Astrocyte (in vitro differentiated cells and primary cell): ENCODE measurements at regions not wholly inside any gene's neighbourhood (a gene's known extent, or its start where the extent isn't known, plus 50 kb on each side); places are given as distances from the start of the nearest gene placed in this dataset.

Experiments
- DNase-seq: peaks from one replicate; pipeline ENCODE4 v3.0.0-alpha.2; 2010; ENCODE audit warnings: low read depth
- FAIRE-seq: peaks from 2 replicates; lab custom pipeline; 2011; peaks lifted over from hg19 to GRCh38; lab: Jason Lieb, UNC
- H2AFZ ChIP-seq: 2 replicates; pipeline ENCODE4 v1.6.0; 2012; ENCODE audit warnings: low read depth, low read length, inconsistent platforms
- H3K27ac ChIP-seq: 2 replicates; pipeline ENCODE4 v1.5.1; 2011; ENCODE audit warnings: low read depth, low read length, inconsistent platforms
- H3K27me3 ChIP-seq: 2 replicates; pipeline ENCODE4 v1.6.0; 2011; ENCODE audit warnings: low read length, inconsistent platforms; ENCODE audit not compliant: insufficient read depth
- H3K36me3 ChIP-seq: 2 replicates; pipeline ENCODE4 v1.5.1; 2011; ENCODE audit warnings: low read length, inconsistent platforms; ENCODE audit not compliant: insufficient read depth
- H3K4me1 ChIP-seq: 2 replicates; pipeline ENCODE4 v1.5.1; 2011; ENCODE audit warnings: low read length, inconsistent platforms; ENCODE audit not compliant: insufficient read depth
- H3K4me2 ChIP-seq: 2 replicates; pipeline ENCODE4 v1.6.0; 2012; ENCODE audit warnings: low read length, inconsistent platforms
- H3K4me3 ChIP-seq: 2 replicates; pipeline ENCODE4 v1.5.1; 2011; ENCODE audit warnings: low read depth, mild to moderate bottlenecking, low read length, inconsistent platforms; ENCODE audit not compliant: insufficient read depth
- H3K79me2 ChIP-seq: 2 replicates; pipeline ENCODE4 v1.6.0; 2012; ENCODE audit warnings: mild to moderate bottlenecking, low read length, inconsistent platforms; ENCODE audit not compliant: insufficient read depth
- H3K9ac ChIP-seq: 2 replicates; pipeline ENCODE4 v1.6.0; 2012; ENCODE audit warnings: mild to moderate bottlenecking, low read length, inconsistent platforms
- H3K9me3 ChIP-seq: 2 replicates; pipeline ENCODE4 v1.5.1; 2012; ENCODE audit warnings: low read depth, mild to moderate bottlenecking, low read length, inconsistent platforms; ENCODE audit not compliant: insufficient read depth
- H4K20me1 ChIP-seq: 2 replicates; pipeline ENCODE4 v1.6.0; 2012; ENCODE audit warnings: low read length, inconsistent platforms; ENCODE audit not compliant: insufficient read depth
- H3K27ac Mint-ChIP-seq: one replicate; pipeline ENCODE4 v1.8.0; 2021; ENCODE audit warnings: mild to moderate bottlenecking, mixed read lengths; ENCODE audit not compliant: unreplicated experiment
- H3K27me3 Mint-ChIP-seq: one replicate; pipeline ENCODE4 v1.8.0; 2021; ENCODE audit warnings: low read depth, mixed read lengths; ENCODE audit not compliant: unreplicated experiment
- H3K36me3 Mint-ChIP-seq: one replicate; pipeline ENCODE4 v1.8.0; 2021; ENCODE audit warnings: low read depth, mixed read lengths; ENCODE audit not compliant: unreplicated experiment
- H3K4me1 Mint-ChIP-seq: one replicate; pipeline ENCODE4 v1.8.0; 2021; ENCODE audit warnings: low read depth, mixed read lengths; ENCODE audit not compliant: unreplicated experiment
- H3K4me3 Mint-ChIP-seq: one replicate; pipeline ENCODE4 v1.8.0; 2021; ENCODE audit warnings: mild to moderate bottlenecking, moderate library complexity, mixed read lengths; ENCODE audit not compliant: unreplicated experiment
- H3K9me3 Mint-ChIP-seq: one replicate; pipeline ENCODE4 v1.8.0; 2021; ENCODE audit warnings: mild to moderate bottlenecking, mixed read lengths; ENCODE audit not compliant: unreplicated experiment
- EZH2 ChIP-seq: IDR thresholded peaks from 2 replicates; pipeline ENCODE4 v1.6.1; 2012; ENCODE audit warnings: mild to moderate bottlenecking, low read length, inconsistent platforms; ENCODE audit not compliant: insufficient read depth
- TF ChIP-seq, protein P1 (sequence below): IDR thresholded peaks from 2 replicates; pipeline ENCODE4 v1.5.1; 2011; ENCODE audit warnings: low read depth, mild to moderate bottlenecking, inconsistent platforms, low read length, moderate library complexity; ENCODE audit not compliant: insufficient read depth

GRCh38 chr10:3325954-3326750 is 153.6 kb upstream of the PITRM1 start:
- H3K27me3 Mint-ChIP-seq = no peaks in the 10 kb centered on the region
- peaks cover 3% of the 10 kb centered on the region for H3K9me3 Mint-ChIP-seq
- Histone ChIP-seq H3K4me2 (no peak overlapping the region), H4K20me1 (no peaks in the 10 kb centered on the region), H3K27me3 (no peaks in the 10 kb centered on the region), H3K4me3 (no peak overlapping the region), H3K4me1 (peaks cover 8% of the 10 kb centered on the region), H3K36me3 (no peaks in the 10 kb centered on the region), H3K79me2 (no peaks in the 10 kb centered on the region), H3K9ac (no peak overlapping the region), H2AFZ (no peak overlapping the region), H3K27ac (no peak overlapping the region), H3K9me3 (no peaks in the 10 kb centered on the region)
- no peaks in the 10 kb centered on the region for H3K36me3 Mint-ChIP-seq
- no peak overlapping the region for H3K27ac Mint-ChIP-seq
- FAIRE-seq = no peak
- no peak for DNase-seq
- no peak for TF ChIP-seq EZH2
- TF ChIP-seq, protein P1, sequence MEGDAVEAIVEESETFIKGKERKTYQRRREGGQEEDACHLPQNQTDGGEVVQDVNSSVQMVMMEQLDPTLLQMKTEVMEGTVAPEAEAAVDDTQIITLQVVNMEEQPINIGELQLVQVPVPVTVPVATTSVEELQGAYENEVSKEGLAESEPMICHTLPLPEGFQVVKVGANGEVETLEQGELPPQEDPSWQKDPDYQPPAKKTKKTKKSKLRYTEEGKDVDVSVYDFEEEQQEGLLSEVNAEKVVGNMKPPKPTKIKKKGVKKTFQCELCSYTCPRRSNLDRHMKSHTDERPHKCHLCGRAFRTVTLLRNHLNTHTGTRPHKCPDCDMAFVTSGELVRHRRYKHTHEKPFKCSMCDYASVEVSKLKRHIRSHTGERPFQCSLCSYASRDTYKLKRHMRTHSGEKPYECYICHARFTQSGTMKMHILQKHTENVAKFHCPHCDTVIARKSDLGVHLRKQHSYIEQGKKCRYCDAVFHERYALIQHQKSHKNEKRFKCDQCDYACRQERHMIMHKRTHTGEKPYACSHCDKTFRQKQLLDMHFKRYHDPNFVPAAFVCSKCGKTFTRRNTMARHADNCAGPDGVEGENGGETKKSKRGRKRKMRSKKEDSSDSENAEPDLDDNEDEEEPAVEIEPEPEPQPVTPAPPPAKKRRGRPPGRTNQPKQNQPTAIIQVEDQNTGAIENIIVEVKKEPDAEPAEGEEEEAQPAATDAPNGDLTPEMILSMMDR = no peak
- no peak overlapping the region for H3K4me3 Mint-ChIP-seq
- H3K4me1 Mint-ChIP-seq = peaks cover 9% of the 10 kb centered on the region

- no peak overlapping the region for H3K27ac ChIP-seq
- no peaks in the 10 kb centered on the region for H3K36me3 Mint-ChIP-seq
- no peak overlapping the region for H3K27ac Mint-ChIP-seq
- no peak for FAIRE-seq
- no peak for DNase-seq
- no peak overlapping the region for H2AFZ ChIP-seq
- no peak overlapping the region for H3K4me3 Mint-ChIP-seq
- H3K4me1 Mint-ChIP-seq = no peaks in the 10 kb centered on the region
- H3K27me3 ChIP-seq = no peaks in the 10 kb centered on the region
- H3K27me3 Mint-ChIP-seq = no peaks in the 10 kb centered on the region
- TF ChIP-seq EZH2 = no peak
- TF ChIP-seq, protein P1 = no peak
- no peaks in the 10 kb centered on the region for H4K20me1 ChIP-seq
- H3K9ac ChIP-seq = no peak overlapping the region
- peaks cover 10% of the 10 kb centered on the region for H3K9me3 Mint-ChIP-seq
- H3K79me2 ChIP-seq = no peaks in the 10 kb centered on the region
- no peaks in the 10 kb centered on the region for H3K9me3 ChIP-seq
- H3K36me3 ChIP-seq = no peaks in the 10 kb centered on the region
- H3K4me2 ChIP-seq = no peak overlapping the region
- no peak overlapping the region for H3K4me3 ChIP-seq
- no peaks in the 10 kb centered on the region for H3K4me1 ChIP-seq
Measured at GRCh38 chr10:3324612-3325038, 152.0 kb upstream of the PITRM1 start.
